ENCODE measurements at regions not wholly inside any gene's neighbourhood (a gene's known extent, or its start where the extent isn't known, plus 50 kb on each side); places are given as distances from the start of the nearest gene placed in this dataset.
"Not testable (repeated sequence)": the region's sequence is repeated elsewhere in the genome, so short reads cannot be mapped to it uniquely, and the experiment has no call there.

GRCh38 chr7:81187753-81188152, 268.9 kb upstream of the SEMA3C start:
- Histone ChIP-seq H3K9me3 (ENCODE audit: control insufficient read depth in 2 of 2, insufficient read depth in 1 of 2, low read depth in 1 of 2, low read length in 1 of 2) (no peaks in the 10 kb centered on the region), H3K36me3 (ENCODE audit: control insufficient read depth in 3 of 3, insufficient read depth in 2 of 3, low read depth in 1 of 3, low read length in 3 of 3) (no peaks in the 10 kb centered on the region), H3K4me3 (ENCODE audit: low read depth in 1 of 3, low read length in 3 of 3) (no peak overlapping the region), H3K4me1 (ENCODE audit: control insufficient read depth in 3 of 3, insufficient read depth in 2 of 3, low read depth in 1 of 3, low read length in 2 of 3) (no peaks in the 10 kb centered on the region), H3K27me3 (ENCODE audit: control insufficient read depth in 3 of 3, insufficient read depth in 3 of 3, low read length in 3 of 3) (no peaks in the 10 kb centered on the region), H3K27ac (ENCODE audit: low read depth in 1 of 3, low read length in 2 of 3) (no peak overlapping the region)
- 78 to 92% (median 91%) methylated on average over 1 of the region's 1 CpG for WGBS, 3 donors
- no peak for FAIRE-seq
- no peak for DNase-seq

GRCh38 chr7:81186691-81187090, 267.8 kb upstream of the SEMA3C start:
- Histone ChIP-seq H3K9me3 (ENCODE audit: control insufficient read depth in 2 of 2, insufficient read depth in 1 of 2, low read depth in 1 of 2, low read length in 1 of 2) (no peaks in the 10 kb centered on the region), H3K4me3 (ENCODE audit: low read depth in 1 of 3, low read length in 3 of 3) (no peak overlapping the region), H3K27me3 (ENCODE audit: control insufficient read depth in 3 of 3, insufficient read depth in 3 of 3, low read length in 3 of 3) (no peaks in the 10 kb centered on the region), H3K27ac (ENCODE audit: low read depth in 1 of 3, low read length in 2 of 3) (no peak overlapping the region), H3K4me1 (ENCODE audit: control insufficient read depth in 3 of 3, insufficient read depth in 2 of 3, low read depth in 1 of 3, low read length in 2 of 3) (no peaks in the 10 kb centered on the region), H3K36me3 (ENCODE audit: control insufficient read depth in 3 of 3, insufficient read depth in 2 of 3, low read depth in 1 of 3, low read length in 3 of 3) (no peaks in the 10 kb centered on the region)
- 44 to 74% (median 69%) methylated on average over 2 of the region's 2 CpGs for WGBS, 3 donors
- FAIRE-seq: no peak
- no peak for DNase-seq

- H3K9me3 ChIP-seq (ENCODE audit: control insufficient read depth in 2 of 2, insufficient read depth in 1 of 2, low read depth in 1 of 2, low read length in 1 of 2): peaks cover 0 to 2% of the 10 kb centered on the region in 2 donors
- H3K36me3 ChIP-seq (ENCODE audit: control insufficient read depth in 3 of 3, insufficient read depth in 2 of 3, low read depth in 1 of 3, low read length in 3 of 3): no peaks in the 10 kb centered on the region
- DNase-seq: no peak
- H3K4me1 ChIP-seq (ENCODE audit: control insufficient read depth in 3 of 3, insufficient read depth in 2 of 3, low read depth in 1 of 3, low read length in 2 of 3): no peaks in the 10 kb centered on the region
- no peak for FAIRE-seq
- no peak overlapping the region for H3K4me3 ChIP-seq (ENCODE audit: low read depth in 1 of 3, low read length in 3 of 3)
- H3K27ac ChIP-seq (ENCODE audit: low read depth in 1 of 3, low read length in 2 of 3): no peak overlapping the region
- no peaks in the 10 kb centered on the region for H3K27me3 ChIP-seq (ENCODE audit: control insufficient read depth in 3 of 3, insufficient read depth in 3 of 3, low read length in 3 of 3)
Measured at GRCh38 chr7:81185072-81185471, 266.2 kb upstream of the SEMA3C start.

- Histone ChIP-seq H3K27ac (ENCODE audit: low read depth in 1 of 3, low read length in 2 of 3) (no peak overlapping the region), H3K36me3 (ENCODE audit: control insufficient read depth in 3 of 3, insufficient read depth in 2 of 3, low read depth in 1 of 3, low read length in 3 of 3) (no peaks in the 10 kb centered on the region), H3K4me3 (ENCODE audit: low read depth in 1 of 3, low read length in 3 of 3) (no peak overlapping the region), H3K4me1 (ENCODE audit: control insufficient read depth in 3 of 3, insufficient read depth in 2 of 3, low read depth in 1 of 3, low read length in 2 of 3) (no peaks in the 10 kb centered on the region), H3K9me3 (ENCODE audit: control insufficient read depth in 2 of 2, insufficient read depth in 1 of 2, low read depth in 1 of 2, low read length in 1 of 2) (peaks cover 0 to 2% of the 10 kb centered on the region in 2 donors), H3K27me3 (ENCODE audit: control insufficient read depth in 3 of 3, insufficient read depth in 3 of 3, low read length in 3 of 3) (no peaks in the 10 kb centered on the region)
- WGBS, 3 donors: 76 to 91% (median 86%) methylated on average over 2 of the region's 2 CpGs
- FAIRE-seq: no peak
- no peak for DNase-seq
Measured at GRCh38 chr7:81183326-81183725, 264.5 kb upstream of the SEMA3C start.

GRCh38 chr7:81182056-81182455, 263.2 kb upstream of the SEMA3C start:
- not testable (repeated sequence) for H3K4me3 ChIP-seq (ENCODE audit: low read depth in 1 of 3, low read length in 3 of 3); DNase-seq; H3K36me3 ChIP-seq (ENCODE audit: control insufficient read depth in 3 of 3, insufficient read depth in 2 of 3, low read depth in 1 of 3, low read length in 3 of 3); H3K9me3 ChIP-seq (ENCODE audit: control insufficient read depth in 2 of 2, insufficient read depth in 1 of 2, low read depth in 1 of 2, low read length in 1 of 2); FAIRE-seq; H3K27ac ChIP-seq (ENCODE audit: low read depth in 1 of 3, low read length in 2 of 3); H3K27me3 ChIP-seq (ENCODE audit: control insufficient read depth in 3 of 3, insufficient read depth in 3 of 3, low read length in 3 of 3); H3K4me1 ChIP-seq (ENCODE audit: control insufficient read depth in 3 of 3, insufficient read depth in 2 of 3, low read depth in 1 of 3, low read length in 2 of 3)
- 74 to 84% (median 80%) methylated on average over 10 of the region's 10 CpGs for WGBS, 3 donors

- FAIRE-seq (no peak), DNase-seq (no peak)
- H3K4me1 ChIP-seq (ENCODE audit: control insufficient read depth in 3 of 3, insufficient read depth in 2 of 3, low read depth in 1 of 3, low read length in 2 of 3): no peaks in the 10 kb centered on the region
- H3K27ac ChIP-seq (ENCODE audit: low read depth in 1 of 3, low read length in 2 of 3): no peak overlapping the region
- no peak overlapping the region for H3K4me3 ChIP-seq (ENCODE audit: low read depth in 1 of 3, low read length in 3 of 3)
- no peaks in the 10 kb centered on the region for H3K27me3 ChIP-seq (ENCODE audit: control insufficient read depth in 3 of 3, insufficient read depth in 3 of 3, low read length in 3 of 3)
- peaks cover 0 to 2% of the 10 kb centered on the region in 2 donors for H3K9me3 ChIP-seq (ENCODE audit: control insufficient read depth in 2 of 2, insufficient read depth in 1 of 2, low read depth in 1 of 2, low read length in 1 of 2)
- no peaks in the 10 kb centered on the region for H3K36me3 ChIP-seq (ENCODE audit: control insufficient read depth in 3 of 3, insufficient read depth in 2 of 3, low read depth in 1 of 3, low read length in 3 of 3)
Measured at GRCh38 chr7:81181066-81181465, 262.2 kb upstream of the SEMA3C start.

- Histone ChIP-seq H3K9me3 (ENCODE audit: control insufficient read depth in 2 of 2, insufficient read depth in 1 of 2, low read depth in 1 of 2, low read length in 1 of 2) (peaks cover 0 to 2% of the 10 kb centered on the region in 2 donors), H3K4me1 (ENCODE audit: control insufficient read depth in 3 of 3, insufficient read depth in 2 of 3, low read depth in 1 of 3, low read length in 2 of 3) (no peaks in the 10 kb centered on the region), H3K27ac (ENCODE audit: low read depth in 1 of 3, low read length in 2 of 3) (no peak overlapping the region), H3K36me3 (ENCODE audit: control insufficient read depth in 3 of 3, insufficient read depth in 2 of 3, low read depth in 1 of 3, low read length in 3 of 3) (no peaks in the 10 kb centered on the region), H3K27me3 (ENCODE audit: control insufficient read depth in 3 of 3, insufficient read depth in 3 of 3, low read length in 3 of 3) (no peaks in the 10 kb centered on the region), H3K4me3 (ENCODE audit: low read depth in 1 of 3, low read length in 3 of 3) (no peak overlapping the region)
- FAIRE-seq (no peak), DNase-seq (no peak)
- 89 to 100% (median 92%) methylated on average over 2 of the region's 2 CpGs for WGBS, 3 donors
Measured at GRCh38 chr7:81180573-81180972, 261.7 kb upstream of the SEMA3C start.

- Histone ChIP-seq H3K36me3 (ENCODE audit: control insufficient read depth in 3 of 3, insufficient read depth in 2 of 3, low read depth in 1 of 3, low read length in 3 of 3) (no peaks in the 10 kb centered on the region), H3K27me3 (ENCODE audit: control insufficient read depth in 3 of 3, insufficient read depth in 3 of 3, low read length in 3 of 3) (no peaks in the 10 kb centered on the region), H3K4me1 (ENCODE audit: control insufficient read depth in 3 of 3, insufficient read depth in 2 of 3, low read depth in 1 of 3, low read length in 2 of 3) (no peaks in the 10 kb centered on the region), H3K27ac (ENCODE audit: low read depth in 1 of 3, low read length in 2 of 3) (no peak overlapping the region), H3K4me3 (ENCODE audit: low read depth in 1 of 3, low read length in 3 of 3) (no peak overlapping the region), H3K9me3 (ENCODE audit: control insufficient read depth in 2 of 2, insufficient read depth in 1 of 2, low read depth in 1 of 2, low read length in 1 of 2) (no peaks in the 10 kb centered on the region)
- WGBS, 3 donors: 80 to 82% (median 82%) methylated on average over 6 of the region's 6 CpGs
- FAIRE-seq (no peak), DNase-seq (no peak)
Measured at GRCh38 chr7:81175275-81175940, 256.6 kb upstream of the SEMA3C start.

- no peak for FAIRE-seq
Measured at GRCh38 chr7:81173766-81174281, 255.0 kb upstream of the SEMA3C start.

More at GRCh38 chr7:81173766-81174281, 255.0 kb upstream of the SEMA3C start:
- no peaks in the 10 kb centered on the region for H3K9me3 ChIP-seq (ENCODE audit: control insufficient read depth in 2 of 2, insufficient read depth in 1 of 2, low read depth in 1 of 2, low read length in 1 of 2)
- H3K27ac ChIP-seq (ENCODE audit: low read depth in 1 of 3, low read length in 2 of 3): no peak overlapping the region
- no peak for DNase-seq
- no peaks in the 10 kb centered on the region for H3K36me3 ChIP-seq (ENCODE audit: control insufficient read depth in 3 of 3, insufficient read depth in 2 of 3, low read depth in 1 of 3, low read length in 3 of 3)
- WGBS, 3 donors: 66 to 73% (median 67%) methylated on average over 7 of the region's 7 CpGs
- H3K27me3 ChIP-seq (ENCODE audit: control insufficient read depth in 3 of 3, insufficient read depth in 3 of 3, low read length in 3 of 3): no peaks in the 10 kb centered on the region
- no peaks in the 10 kb centered on the region for H3K4me1 ChIP-seq (ENCODE audit: control insufficient read depth in 3 of 3, insufficient read depth in 2 of 3, low read depth in 1 of 3, low read length in 2 of 3)
- no peak overlapping the region for H3K4me3 ChIP-seq (ENCODE audit: low read depth in 1 of 3, low read length in 3 of 3)
